Keratinocyte (primary cell): ENCODE measurements at regions not wholly inside any gene's neighbourhood (a gene's known extent, or its start where the extent isn't known, plus 50 kb on each side); places are given as distances from the start of the nearest gene placed in this dataset.

ENCODE experiments used
- DNase-seq: peaks from one replicate; pipeline ENCODE4 v3.0.0-alpha.2; 2011; ENCODE audit warnings: low read depth, missing footprints, low spot score
- FAIRE-seq: peaks from 2 replicates; lab custom pipeline; 2011; peaks lifted over from hg19 to GRCh38; lab: Jason Lieb, UNC
- H2AFZ ChIP-seq: 2 replicates; pipeline ENCODE4 v1.6.0; 2012; ENCODE audit warnings: low read length, control low read depth, inconsistent platforms; ENCODE audit not compliant: control insufficient read depth
- H3K27ac ChIP-seq: 2 replicates; pipeline ENCODE4 v1.5.1; 2011; ENCODE audit warnings: low read length; ENCODE audit not compliant: control insufficient read depth, insufficient read depth
- H3K27me3 ChIP-seq: 3 replicates; pipeline ENCODE4 v1.6.0; 2011; ENCODE audit warnings: low read length; ENCODE audit not compliant: control insufficient read depth, insufficient read depth; ENCODE audit errors: extremely low read depth
- H3K36me3 ChIP-seq, 2 experiments: 2 replicates in 1 of 2; 3 replicates in 1 of 2; pipeline ENCODE4 v1.5.1; 2011; ENCODE audit warnings: low read length in 2 of 2, mild to moderate bottlenecking in 1 of 2; ENCODE audit not compliant: control insufficient read depth in 2 of 2, insufficient read depth in 2 of 2; ENCODE audit errors: extremely low read depth in 1 of 2
- H3K4me1 ChIP-seq: 3 replicates; pipeline ENCODE4 v1.5.1; 2011; ENCODE audit warnings: low read length; ENCODE audit not compliant: control insufficient read depth, insufficient read depth; ENCODE audit errors: extremely low read depth
- H3K4me2 ChIP-seq: 3 replicates; pipeline ENCODE4 v1.6.0; 2011; ENCODE audit warnings: low read depth, low read length; ENCODE audit not compliant: control insufficient read depth, insufficient read depth; ENCODE audit errors: extremely low read depth
- H3K4me3 ChIP-seq, 3 experiments: fragments of 200-600 bp in 1 of 3; sonication (generic) in 1 of 3; 2 replicates in 2 of 3; 3 replicates in 1 of 3; pipeline ENCODE4 v1.5.1; 2011 to 2016; ENCODE audit warnings: low read length in 3 of 3, mild to moderate bottlenecking in 3 of 3, control low read depth in 2 of 3, inconsistent platforms in 1 of 3, low read depth in 1 of 3, mixed read lengths in 1 of 3, mixed run types in 1 of 3, moderate library complexity in 1 of 3; ENCODE audit not compliant: control insufficient read depth in 2 of 3, insufficient read depth in 2 of 3; ENCODE audit errors: extremely low read depth in 1 of 3
- H3K79me2 ChIP-seq: 2 replicates; pipeline ENCODE4 v1.6.0; 2012; ENCODE audit warnings: low read length; ENCODE audit not compliant: control insufficient read depth, insufficient read depth
- H3K9ac ChIP-seq: 3 replicates; pipeline ENCODE4 v1.6.0; 2011; ENCODE audit warnings: low read length; ENCODE audit not compliant: control insufficient read depth, insufficient read depth; ENCODE audit errors: extremely low read depth
- H3K9me1 ChIP-seq: 3 replicates; pipeline ENCODE4 v1.6.0; 2011; ENCODE audit warnings: low read length; ENCODE audit not compliant: control insufficient read depth, insufficient read depth; ENCODE audit errors: extremely low read depth
- H3K9me3 ChIP-seq: 2 replicates; pipeline ENCODE4 v1.5.1; 2012; ENCODE audit warnings: low read depth, low read length; ENCODE audit not compliant: control insufficient read depth
- H4K20me1 ChIP-seq: 3 replicates; pipeline ENCODE4 v1.6.0; 2011; ENCODE audit warnings: low read length; ENCODE audit not compliant: control insufficient read depth, insufficient read depth; ENCODE audit errors: extremely low read depth
- CTCF ChIP-seq, 3 experiments: IDR thresholded peaks in 1 of 3; conservative IDR thresholded peaks in 1 of 3; optimal IDR thresholded peaks in 1 of 3; 2 replicates in 2 of 3; 3 replicates in 1 of 3; pipeline versions ENCODE3 to v1.5.1; 2011; ENCODE audit warnings: low read length in 3 of 3, mild to moderate bottlenecking in 3 of 3, moderate library complexity in 2 of 3, control low read depth in 1 of 3, inconsistent platforms in 1 of 3; ENCODE audit not compliant: insufficient read depth in 2 of 3; ENCODE audit errors: extremely low read depth in 1 of 3
- EZH2 ChIP-seq: IDR thresholded peaks from one replicate; pipeline ENCODE4 v1.6.1; 2012; ENCODE audit warnings: inconsistent platforms, mild to moderate bottlenecking, low read length, moderate library complexity
- dilution Hi-C: fragments of 300-500 bp; cut with MboI; formaldehyde crosslinking; loops from one replicate; pipeline ENCODE4 v1.7.0; 2020; ENCODE audit warnings: low sequenced_read_pairs; ENCODE audit not compliant: extremely low pct_ligation_motif_present

DNA sequence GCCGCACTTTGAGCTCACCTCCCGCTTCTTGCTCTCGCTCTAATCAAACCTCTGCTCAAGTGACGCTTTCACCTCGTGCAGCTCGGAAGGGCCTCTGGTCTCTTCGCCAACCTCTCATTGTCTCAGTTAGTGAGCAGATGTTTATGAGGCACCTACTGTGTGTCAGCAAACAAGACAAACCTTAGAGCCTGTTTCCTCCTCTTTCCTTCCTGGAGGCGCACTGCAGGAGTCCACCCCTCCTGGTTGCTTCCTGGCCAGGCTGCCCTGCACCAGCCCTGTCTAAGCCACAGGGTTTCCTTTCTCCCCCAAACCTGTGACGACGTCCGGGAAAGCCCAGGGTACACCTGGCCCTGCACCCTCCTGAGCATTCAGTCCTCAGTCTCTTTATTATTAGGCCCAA is 84.2 kb downstream of the PHETA1 start:
- Histone ChIP-seq H3K4me3 (no peak overlapping the region), H3K79me2 (no peaks in the 10 kb centered on the region), H3K9ac (no peak overlapping the region), H2AFZ (no peak overlapping the region), H3K36me3 (no peaks in the 10 kb centered on the region), H4K20me1 (no peaks in the 10 kb centered on the region), H3K9me3 (no peaks in the 10 kb centered on the region), H3K4me1 (no peaks in the 10 kb centered on the region), H3K4me2 (no peak overlapping the region), H3K27me3 (peaks cover 7% of the 10 kb centered on the region), H3K9me1 (no peaks in the 10 kb centered on the region), H3K27ac (no peak overlapping the region)
- dilution Hi-C loops: no loop called here
- no peak for FAIRE-seq
- TF ChIP-seq CTCF (optimal IDR thresholded peaks at IDR 0.05 in 1 of 3, IDR thresholded peaks at IDR 0.05 in 1 of 3, conservative IDR thresholded peaks at IDR 0.05 in 1 of 3; ENCODE audit: extremely low read depth in 1 of 3, insufficient read depth in 2 of 3, low read length in 3 of 3) (no peak), EZH2 (no peak)
- DNase-seq: no peak

DNA sequence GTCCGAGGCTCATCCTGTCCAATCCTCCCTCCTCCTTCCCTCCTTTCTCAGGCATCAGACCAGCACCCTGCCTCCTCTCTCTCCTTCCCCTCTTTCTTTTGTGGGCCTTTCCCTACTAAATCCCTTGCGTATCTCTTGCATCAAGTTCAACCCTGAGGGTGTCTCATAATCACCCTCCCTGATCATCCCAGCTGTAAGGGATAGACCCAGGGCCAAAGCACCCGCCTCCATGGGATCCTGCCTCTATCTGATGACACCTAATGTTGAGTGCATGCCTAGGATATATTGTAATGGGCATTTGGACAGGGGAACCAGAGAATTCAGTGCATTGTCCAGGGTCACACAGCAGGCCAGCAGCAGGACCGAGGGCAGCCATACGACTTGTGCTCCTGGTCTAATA is 84.9 kb downstream of the PHETA1 start:
- Histone ChIP-seq H3K27me3 (peaks cover 7% of the 10 kb centered on the region), H2AFZ (no peak overlapping the region), H3K9ac (no peak overlapping the region), H3K79me2 (no peaks in the 10 kb centered on the region), H3K36me3 (no peaks in the 10 kb centered on the region), H3K9me3 (no peaks in the 10 kb centered on the region), H3K4me2 (no peak overlapping the region), H3K27ac (no peak overlapping the region), H3K9me1 (no peaks in the 10 kb centered on the region), H3K4me1 (no peaks in the 10 kb centered on the region), H4K20me1 (no peaks in the 10 kb centered on the region), H3K4me3 (no peak overlapping the region)
- dilution Hi-C loops: no loop called here
- no peak for DNase-seq
- TF ChIP-seq EZH2 (no peak), CTCF (optimal IDR thresholded peaks at IDR 0.05 in 1 of 3, IDR thresholded peaks at IDR 0.05 in 1 of 3, conservative IDR thresholded peaks at IDR 0.05 in 1 of 3; ENCODE audit: extremely low read depth in 1 of 3, insufficient read depth in 2 of 3, low read length in 3 of 3) (no peak)
- FAIRE-seq: no peak
